Keratinocyte (primary cell): ENCODE measurements at regions not wholly inside any gene's neighbourhood (a gene's known extent, or its start where the extent isn't known, plus 50 kb on each side); places are given as distances from the start of the nearest gene placed in this dataset.

Experiments used
- DNase-seq: peaks from one replicate; pipeline ENCODE4 v3.0.0-alpha.2; 2011; ENCODE audit warnings: low read depth, missing footprints, low spot score
- FAIRE-seq: peaks from 2 replicates; lab custom pipeline; 2011; peaks lifted over from hg19 to GRCh38; lab: Jason Lieb, UNC
- H2AFZ ChIP-seq: 2 replicates; pipeline ENCODE4 v1.6.0; 2012; ENCODE audit warnings: low read length, control low read depth, inconsistent platforms; ENCODE audit not compliant: control insufficient read depth
- H3K27ac ChIP-seq: 2 replicates; pipeline ENCODE4 v1.5.1; 2011; ENCODE audit warnings: low read length; ENCODE audit not compliant: control insufficient read depth, insufficient read depth
- H3K27me3 ChIP-seq: 3 replicates; pipeline ENCODE4 v1.6.0; 2011; ENCODE audit warnings: low read length; ENCODE audit not compliant: control insufficient read depth, insufficient read depth; ENCODE audit errors: extremely low read depth
- H3K36me3 ChIP-seq, 2 experiments: 2 replicates in 1 of 2; 3 replicates in 1 of 2; pipeline ENCODE4 v1.5.1; 2011; ENCODE audit warnings: low read length in 2 of 2, mild to moderate bottlenecking in 1 of 2; ENCODE audit not compliant: control insufficient read depth in 2 of 2, insufficient read depth in 2 of 2; ENCODE audit errors: extremely low read depth in 1 of 2
- H3K4me1 ChIP-seq: 3 replicates; pipeline ENCODE4 v1.5.1; 2011; ENCODE audit warnings: low read length; ENCODE audit not compliant: control insufficient read depth, insufficient read depth; ENCODE audit errors: extremely low read depth
- H3K4me2 ChIP-seq: 3 replicates; pipeline ENCODE4 v1.6.0; 2011; ENCODE audit warnings: low read depth, low read length; ENCODE audit not compliant: control insufficient read depth, insufficient read depth; ENCODE audit errors: extremely low read depth
- H3K4me3 ChIP-seq, 3 experiments: fragments of 200-600 bp in 1 of 3; sonication (generic) in 1 of 3; 2 replicates in 2 of 3; 3 replicates in 1 of 3; pipeline ENCODE4 v1.5.1; 2011 to 2016; ENCODE audit warnings: low read length in 3 of 3, mild to moderate bottlenecking in 3 of 3, control low read depth in 2 of 3, inconsistent platforms in 1 of 3, low read depth in 1 of 3, mixed read lengths in 1 of 3, mixed run types in 1 of 3, moderate library complexity in 1 of 3; ENCODE audit not compliant: control insufficient read depth in 2 of 3, insufficient read depth in 2 of 3; ENCODE audit errors: extremely low read depth in 1 of 3
- H3K79me2 ChIP-seq: 2 replicates; pipeline ENCODE4 v1.6.0; 2012; ENCODE audit warnings: low read length; ENCODE audit not compliant: control insufficient read depth, insufficient read depth
- H3K9ac ChIP-seq: 3 replicates; pipeline ENCODE4 v1.6.0; 2011; ENCODE audit warnings: low read length; ENCODE audit not compliant: control insufficient read depth, insufficient read depth; ENCODE audit errors: extremely low read depth
- H3K9me1 ChIP-seq: 3 replicates; pipeline ENCODE4 v1.6.0; 2011; ENCODE audit warnings: low read length; ENCODE audit not compliant: control insufficient read depth, insufficient read depth; ENCODE audit errors: extremely low read depth
- H3K9me3 ChIP-seq: 2 replicates; pipeline ENCODE4 v1.5.1; 2012; ENCODE audit warnings: low read depth, low read length; ENCODE audit not compliant: control insufficient read depth
- H4K20me1 ChIP-seq: 3 replicates; pipeline ENCODE4 v1.6.0; 2011; ENCODE audit warnings: low read length; ENCODE audit not compliant: control insufficient read depth, insufficient read depth; ENCODE audit errors: extremely low read depth
- EZH2 ChIP-seq: IDR thresholded peaks from one replicate; pipeline ENCODE4 v1.6.1; 2012; ENCODE audit warnings: inconsistent platforms, mild to moderate bottlenecking, low read length, moderate library complexity
- dilution Hi-C: fragments of 300-500 bp; cut with MboI; formaldehyde crosslinking; loops from one replicate; pipeline ENCODE4 v1.7.0; 2020; ENCODE audit warnings: low sequenced_read_pairs; ENCODE audit not compliant: extremely low pct_ligation_motif_present
- TF ChIP-seq, protein P1 (sequence below), 3 experiments: IDR thresholded peaks in 1 of 3; conservative IDR thresholded peaks in 1 of 3; optimal IDR thresholded peaks in 1 of 3; 2 replicates in 2 of 3; 3 replicates in 1 of 3; pipeline versions ENCODE3 to v1.5.1; 2011; ENCODE audit warnings: low read length in 3 of 3, mild to moderate bottlenecking in 3 of 3, moderate library complexity in 2 of 3, control low read depth in 1 of 3, inconsistent platforms in 1 of 3; ENCODE audit not compliant: insufficient read depth in 2 of 3; ENCODE audit errors: extremely low read depth in 1 of 3

DNA sequence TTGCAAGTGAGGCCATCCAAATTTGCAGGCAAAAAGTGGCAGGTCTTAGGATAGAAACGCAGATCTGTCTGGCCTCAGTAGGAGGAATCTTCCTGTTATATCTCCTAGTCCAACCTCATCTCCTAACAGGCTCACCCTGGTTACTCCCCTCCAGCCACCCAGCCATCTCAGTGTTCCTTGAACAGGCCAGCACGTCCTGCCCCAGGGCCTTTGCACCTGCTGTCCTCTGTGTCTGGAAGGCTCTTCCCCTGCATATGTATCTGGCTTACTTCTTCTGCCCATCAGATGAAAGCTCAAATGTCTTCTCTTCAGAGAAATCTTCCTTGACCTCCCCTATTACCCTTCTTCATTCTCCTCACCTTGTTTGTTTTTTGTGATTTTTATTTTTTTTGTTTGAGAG lies 107.3 kb upstream of the ALDH1B1 start:
- Histone ChIP-seq H3K9me3 (no peaks in the 10 kb centered on the region), H3K27ac (no peak overlapping the region), H3K79me2 (no peaks in the 10 kb centered on the region), H2AFZ (no peak overlapping the region), H3K4me1 (no peaks in the 10 kb centered on the region), H3K9me1 (no peaks in the 10 kb centered on the region), H3K4me2 (no peak overlapping the region), H3K36me3 (no peaks in the 10 kb centered on the region), H3K27me3 (peaks cover 14% of the 10 kb centered on the region), H3K9ac (no peak overlapping the region), H4K20me1 (no peaks in the 10 kb centered on the region), H3K4me3 (no peak overlapping the region)
- DNase-seq: no peak
- dilution Hi-C loops: no loop called here
- TF ChIP-seq, protein P1, sequence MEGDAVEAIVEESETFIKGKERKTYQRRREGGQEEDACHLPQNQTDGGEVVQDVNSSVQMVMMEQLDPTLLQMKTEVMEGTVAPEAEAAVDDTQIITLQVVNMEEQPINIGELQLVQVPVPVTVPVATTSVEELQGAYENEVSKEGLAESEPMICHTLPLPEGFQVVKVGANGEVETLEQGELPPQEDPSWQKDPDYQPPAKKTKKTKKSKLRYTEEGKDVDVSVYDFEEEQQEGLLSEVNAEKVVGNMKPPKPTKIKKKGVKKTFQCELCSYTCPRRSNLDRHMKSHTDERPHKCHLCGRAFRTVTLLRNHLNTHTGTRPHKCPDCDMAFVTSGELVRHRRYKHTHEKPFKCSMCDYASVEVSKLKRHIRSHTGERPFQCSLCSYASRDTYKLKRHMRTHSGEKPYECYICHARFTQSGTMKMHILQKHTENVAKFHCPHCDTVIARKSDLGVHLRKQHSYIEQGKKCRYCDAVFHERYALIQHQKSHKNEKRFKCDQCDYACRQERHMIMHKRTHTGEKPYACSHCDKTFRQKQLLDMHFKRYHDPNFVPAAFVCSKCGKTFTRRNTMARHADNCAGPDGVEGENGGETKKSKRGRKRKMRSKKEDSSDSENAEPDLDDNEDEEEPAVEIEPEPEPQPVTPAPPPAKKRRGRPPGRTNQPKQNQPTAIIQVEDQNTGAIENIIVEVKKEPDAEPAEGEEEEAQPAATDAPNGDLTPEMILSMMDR (optimal IDR thresholded peaks at IDR 0.05 in 1 of 3, IDR thresholded peaks at IDR 0.05 in 1 of 3, conservative IDR thresholded peaks at IDR 0.05 in 1 of 3; ENCODE audit: extremely low read depth in 1 of 3, insufficient read depth in 2 of 3, low read length in 3 of 3): no peak
- TF ChIP-seq EZH2: no peak
- no peak for FAIRE-seq

DNA sequence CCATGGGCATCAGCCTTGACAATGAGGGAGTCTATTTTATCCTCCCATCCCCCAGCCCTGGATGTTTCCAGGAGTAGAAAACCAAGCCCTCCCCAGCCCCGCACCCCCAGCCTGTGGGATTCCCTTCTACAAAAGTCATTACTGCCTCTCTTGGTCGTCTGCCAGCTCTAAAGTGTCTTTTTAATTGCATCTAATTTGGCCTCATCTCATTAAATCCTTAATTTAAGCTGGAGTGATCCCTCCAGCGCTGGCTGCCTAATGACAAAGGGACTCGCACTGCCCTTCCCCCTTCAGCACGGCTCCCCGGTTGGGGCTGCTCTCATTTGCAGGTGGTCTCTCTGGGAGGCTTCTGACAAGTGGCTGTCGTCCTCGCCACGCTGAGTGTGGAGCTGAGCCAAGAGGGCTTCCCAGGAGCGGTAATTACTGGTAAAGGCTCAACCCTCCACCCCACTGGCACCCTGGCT lies 107.9 kb upstream of the ALDH1B1 start:
- Histone ChIP-seq H3K36me3 (no peaks in the 10 kb centered on the region), H3K79me2 (no peaks in the 10 kb centered on the region), H4K20me1 (no peaks in the 10 kb centered on the region), H3K9me1 (no peaks in the 10 kb centered on the region), H3K9ac (no peak overlapping the region), H2AFZ (no peak overlapping the region), H3K4me1 (no peaks in the 10 kb centered on the region), H3K4me2 (no peak overlapping the region), H3K27me3 (peaks cover 17% of the 10 kb centered on the region), H3K4me3 (no peak overlapping the region), H3K27ac (no peak overlapping the region), H3K9me3 (no peaks in the 10 kb centered on the region)
- no peak for DNase-seq
- FAIRE-seq: no peak
- dilution Hi-C loops: no loop called here
- TF ChIP-seq, protein P1 (optimal IDR thresholded peaks at IDR 0.05 in 1 of 3, IDR thresholded peaks at IDR 0.05 in 1 of 3, conservative IDR thresholded peaks at IDR 0.05 in 1 of 3; ENCODE audit: extremely low read depth in 1 of 3, insufficient read depth in 2 of 3, low read length in 3 of 3): no peak
- no peak for TF ChIP-seq EZH2
